GM19438 (cell line): ENCODE measurements at regions not wholly inside any gene's neighbourhood (a gene's known extent, or its start where the extent isn't known, plus 50 kb on each side); places are given as distances from the start of the nearest gene placed in this dataset.
"Not testable (repeated sequence)": the region's sequence is repeated elsewhere in the genome, so short reads cannot be mapped to it uniquely, and the experiment has no call there.

Experiments
- ATAC-seq: cut with Tn5 transposase; IDR thresholded peaks from one replicate; pipeline ENCODE4 v1.9.1; 2021; ENCODE audit warnings: low read depth; ENCODE audit not compliant: unreplicated experiment

DNA sequence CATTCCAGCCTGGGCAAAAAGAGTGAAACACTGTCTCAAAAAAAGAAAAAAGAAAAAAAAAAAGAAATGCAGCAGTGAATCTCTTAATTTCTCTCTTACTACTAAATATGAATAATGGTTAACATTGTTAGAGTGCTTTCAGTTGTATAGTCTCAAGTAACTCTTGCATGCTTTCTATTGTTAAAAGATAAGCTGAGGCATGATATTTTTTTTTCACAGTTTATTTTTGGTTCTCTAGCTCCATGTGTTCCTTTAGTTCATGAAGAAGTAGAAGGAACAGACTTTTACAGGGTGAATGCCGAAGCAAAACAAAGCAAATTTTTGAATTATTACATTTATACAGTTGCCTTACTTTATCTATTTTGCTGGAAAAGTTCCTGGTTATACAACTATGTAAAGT is 1180.9 kb downstream of the OTOL1 start:
- ATAC-seq = no peak

DNA sequence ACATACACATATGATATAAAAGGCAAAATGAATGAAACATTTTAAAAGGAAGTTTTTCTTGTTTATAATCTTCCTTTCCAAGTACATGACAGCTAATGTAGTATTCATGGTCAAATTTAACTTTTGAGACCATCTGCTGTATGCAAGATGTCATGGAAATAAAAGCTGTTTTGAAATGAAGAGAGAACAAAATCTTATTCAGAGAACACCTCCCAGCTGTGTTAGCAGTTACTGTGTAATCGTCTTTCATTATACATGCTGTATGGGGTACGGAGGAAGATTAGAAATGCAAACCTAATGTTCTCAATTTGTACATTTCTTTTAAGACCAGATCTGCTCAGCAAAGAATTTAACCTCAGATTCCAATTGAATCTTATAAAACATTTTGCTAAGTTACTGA is 1182.3 kb downstream of the OTOL1 start:
- ATAC-seq = no peak

DNA sequence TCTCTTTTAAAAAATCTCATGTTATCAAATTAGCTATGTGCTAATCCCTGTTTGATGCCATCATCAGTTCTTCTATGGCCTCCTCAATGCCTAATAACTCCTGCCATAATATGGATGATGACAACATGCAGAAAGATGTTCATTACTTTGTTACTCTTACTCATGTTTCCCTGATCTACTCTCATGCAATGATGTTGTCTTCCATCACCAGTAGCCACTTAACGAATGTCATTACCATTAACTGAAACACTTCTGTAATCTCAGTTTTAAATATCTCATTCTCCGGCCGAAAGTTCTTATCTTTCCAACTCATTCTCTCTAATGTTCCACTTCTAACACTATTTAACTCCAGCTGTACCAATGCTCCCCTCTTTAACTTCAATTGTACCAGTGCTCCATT is 1187.7 kb downstream of the OTOL1 start:
- ATAC-seq = no peak

DNA sequence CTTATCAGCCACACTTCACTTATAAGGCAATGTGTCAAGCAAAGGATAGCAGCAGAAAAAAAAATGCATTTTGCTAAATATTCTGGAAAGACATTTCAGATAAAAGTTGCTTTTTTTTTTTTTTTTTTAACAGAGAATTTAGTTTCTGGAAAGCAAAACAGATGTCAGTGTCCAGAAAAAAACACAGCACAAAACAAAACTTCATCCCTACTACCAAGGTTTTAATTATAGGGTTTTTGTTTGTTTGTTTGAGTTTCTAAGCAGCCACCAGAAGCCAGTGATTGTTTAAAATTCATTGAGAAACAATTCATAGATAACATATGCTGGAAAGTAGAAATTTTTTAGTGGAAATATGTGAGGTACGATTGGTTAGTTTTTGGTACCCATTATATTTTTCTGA is 1202.7 kb downstream of the OTOL1 start:
- ATAC-seq = no peak

DNA sequence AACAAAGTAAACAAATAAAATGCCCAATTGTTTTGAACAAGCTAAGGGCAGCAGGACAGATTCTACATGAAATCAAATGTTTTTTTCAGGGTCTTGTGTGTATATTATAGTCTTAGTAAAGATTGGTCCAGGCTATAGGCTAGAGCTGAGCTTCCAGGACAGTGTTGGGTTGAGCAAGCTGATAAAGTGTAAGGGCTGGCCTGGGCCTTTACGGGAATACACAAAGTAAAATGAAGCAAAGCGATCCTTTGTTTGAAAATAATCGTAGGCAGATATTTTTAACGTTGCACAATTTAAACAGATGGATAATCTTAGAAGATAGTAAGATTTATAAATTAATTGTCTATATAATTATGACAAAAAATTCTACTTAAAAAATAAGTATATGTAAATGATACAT is 1204.6 kb downstream of the OTOL1 start:
- no peak for ATAC-seq

DNA sequence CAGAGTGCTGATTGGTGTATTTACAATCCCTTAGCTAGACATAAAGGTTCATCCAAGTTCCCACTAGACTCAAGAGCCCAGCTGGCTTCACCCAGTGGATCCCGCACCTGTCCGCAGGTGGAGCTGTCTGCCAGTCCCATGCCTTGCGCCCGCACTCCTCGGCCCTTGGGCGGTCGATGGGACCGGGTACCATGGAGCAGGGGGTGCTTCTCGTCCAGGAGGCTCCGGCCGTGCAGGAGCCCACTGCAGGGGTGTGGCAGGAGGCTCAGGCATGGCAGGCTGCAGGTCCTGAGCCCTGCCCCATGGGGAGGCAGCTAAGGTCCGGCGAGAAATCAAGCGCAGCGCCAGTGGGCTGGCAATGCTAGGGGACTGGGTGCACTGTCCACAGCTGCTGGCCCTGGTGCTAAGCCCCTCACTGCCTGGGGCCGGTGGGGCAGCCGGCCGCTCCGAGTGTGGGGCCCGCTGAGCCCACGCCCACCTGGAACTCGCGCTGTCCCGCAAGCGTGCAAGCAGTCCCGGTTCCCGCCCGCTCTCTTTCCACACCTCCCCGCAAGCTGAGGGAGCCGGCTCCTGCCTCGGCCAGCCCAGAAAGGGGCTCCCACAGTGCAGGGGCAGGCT is 1206.3 kb downstream of the OTOL1 start:
- ATAC-seq = no peak

DNA sequence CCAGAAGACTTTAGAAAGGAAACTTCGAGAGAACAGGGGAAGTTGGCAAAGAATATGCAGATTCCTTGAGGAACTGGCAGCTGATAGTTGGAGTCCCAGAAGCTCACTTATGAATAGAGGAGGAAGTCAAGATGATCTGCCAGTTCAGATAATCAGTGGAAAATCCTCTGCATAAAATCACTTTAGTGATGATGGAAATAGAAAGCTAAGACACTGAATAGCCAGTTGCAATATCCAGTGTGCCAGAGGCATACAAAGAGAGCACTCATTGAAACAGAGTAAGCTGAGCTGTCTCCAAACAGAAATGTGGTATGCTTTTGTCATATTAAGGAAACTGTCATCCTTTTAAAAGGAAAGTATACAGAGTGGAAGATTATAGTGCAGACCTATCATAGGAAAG is 1207.6 kb downstream of the OTOL1 start:
- ATAC-seq = no peak

DNA sequence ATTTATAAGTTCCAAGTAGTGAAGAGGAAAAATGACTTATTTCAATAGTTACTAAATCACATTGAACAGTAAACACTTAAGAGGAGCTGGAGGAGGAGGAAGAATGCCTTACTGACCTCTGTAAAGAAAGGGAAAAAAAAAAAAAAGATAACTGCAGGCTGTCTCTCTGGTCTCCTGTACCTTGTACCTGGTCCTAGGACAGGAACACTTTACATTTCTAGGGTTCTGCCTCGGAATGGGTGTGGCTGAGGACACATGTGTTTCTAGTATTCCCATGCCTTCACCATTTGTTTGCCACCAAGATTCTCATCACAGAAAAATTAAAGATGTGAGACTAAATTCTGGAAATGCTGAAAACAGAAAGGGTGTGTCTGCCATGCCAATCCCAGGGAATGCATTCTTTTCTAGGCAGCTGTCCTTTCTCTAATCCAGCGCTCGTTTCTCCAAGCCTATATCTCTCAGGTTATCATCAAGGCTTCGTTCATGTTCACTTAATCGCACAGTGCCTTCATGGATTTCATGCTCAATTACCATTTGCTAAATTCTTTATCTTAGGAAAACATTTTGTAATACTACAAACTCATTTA is 1208.3 kb downstream of the OTOL1 start:
- no peak for ATAC-seq

DNA sequence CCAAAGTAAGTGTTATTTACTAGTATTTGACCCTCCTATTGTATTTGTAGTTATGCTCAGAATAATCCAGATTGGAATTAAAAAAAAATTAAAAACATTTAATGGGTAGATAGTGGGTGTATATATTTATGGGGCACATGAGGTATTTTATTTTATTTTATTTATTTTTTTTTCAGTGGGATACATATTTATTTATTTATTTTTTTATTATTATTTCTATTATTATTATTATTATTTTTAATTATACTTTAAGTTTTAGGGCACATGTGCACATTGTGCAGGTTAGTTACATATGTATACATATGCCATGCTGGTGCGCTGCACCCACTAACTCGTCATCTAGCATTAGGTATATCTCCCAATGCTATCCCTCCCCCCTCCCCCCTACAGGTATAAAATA is 1211.8 kb downstream of the OTOL1 start:
- not testable (repeated sequence) for ATAC-seq

DNA sequence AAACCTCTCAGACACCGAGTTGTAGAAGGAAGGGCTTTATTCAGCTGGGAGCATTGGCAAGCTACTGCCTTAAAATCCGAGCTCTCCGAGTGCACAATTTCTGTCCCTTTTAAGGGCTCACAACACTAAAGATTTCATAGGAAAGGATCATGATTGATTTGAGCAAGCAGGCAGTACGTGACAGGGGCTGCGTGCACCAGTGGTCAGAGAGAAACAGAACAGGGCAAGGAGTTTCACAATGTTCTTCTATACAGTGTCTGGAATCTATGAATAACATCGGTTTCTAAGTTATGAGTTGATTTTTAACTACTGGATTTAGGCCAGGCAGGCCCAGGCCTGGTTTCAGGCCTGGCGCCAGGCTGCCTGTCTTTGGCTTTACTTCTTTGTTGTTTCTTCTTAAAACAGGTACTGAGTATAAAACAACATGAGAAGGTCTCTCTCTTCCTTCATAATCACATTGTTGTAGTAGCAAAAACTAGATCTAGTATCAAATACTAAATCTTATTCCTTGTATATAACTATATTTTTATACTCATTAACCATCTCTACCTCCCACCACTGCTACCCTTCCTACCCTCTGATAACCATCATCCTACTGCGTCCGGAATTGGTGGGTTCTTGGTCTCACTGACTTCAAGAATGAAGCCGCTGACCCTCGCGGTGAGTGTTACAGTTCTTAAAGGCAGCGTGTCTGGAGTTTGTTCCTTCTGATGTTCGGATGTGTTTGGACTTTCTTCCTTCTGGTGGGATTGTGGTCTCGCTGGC is 1212.5 kb downstream of the OTOL1 start:
- ATAC-seq = not testable (repeated sequence)

DNA sequence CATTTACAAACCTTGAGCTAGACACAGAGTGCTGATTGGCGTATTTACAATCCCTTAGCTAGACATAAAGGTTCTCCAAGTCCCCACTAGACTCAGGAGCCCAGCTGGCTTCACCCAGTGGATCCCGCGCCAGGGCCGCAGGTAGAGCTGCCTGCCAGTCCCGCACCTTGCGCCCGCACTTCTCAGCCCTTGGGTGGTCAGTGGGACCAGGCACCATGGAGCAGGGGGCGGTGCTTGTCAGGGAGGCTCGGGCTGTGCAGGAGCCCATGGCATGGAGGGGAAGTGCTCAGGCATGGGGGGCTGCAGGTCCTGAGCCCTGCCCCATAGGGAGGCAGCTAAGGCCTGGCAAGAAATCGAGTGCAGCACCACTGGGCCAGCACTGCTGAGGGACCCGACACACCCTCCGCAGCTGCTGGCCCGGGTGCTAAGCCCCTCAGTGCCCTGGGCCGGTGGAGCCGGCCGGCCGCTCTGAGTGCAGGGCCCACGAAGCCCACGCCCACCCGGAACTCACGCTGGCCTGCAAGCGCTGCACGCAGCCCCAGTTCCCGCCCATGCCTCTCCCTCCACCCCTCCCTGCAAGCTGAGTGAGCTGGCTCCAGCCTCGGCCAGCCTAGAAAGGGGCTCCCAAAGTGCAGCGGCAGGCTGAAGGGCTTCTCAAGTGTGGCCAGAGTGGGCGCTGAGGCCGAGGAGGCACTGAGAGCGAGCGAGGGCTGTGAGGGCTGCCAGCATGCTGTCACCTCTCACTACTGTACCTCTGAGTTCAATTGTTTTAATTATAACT is 1213.9 kb downstream of the OTOL1 start:
- ATAC-seq = no peak

DNA sequence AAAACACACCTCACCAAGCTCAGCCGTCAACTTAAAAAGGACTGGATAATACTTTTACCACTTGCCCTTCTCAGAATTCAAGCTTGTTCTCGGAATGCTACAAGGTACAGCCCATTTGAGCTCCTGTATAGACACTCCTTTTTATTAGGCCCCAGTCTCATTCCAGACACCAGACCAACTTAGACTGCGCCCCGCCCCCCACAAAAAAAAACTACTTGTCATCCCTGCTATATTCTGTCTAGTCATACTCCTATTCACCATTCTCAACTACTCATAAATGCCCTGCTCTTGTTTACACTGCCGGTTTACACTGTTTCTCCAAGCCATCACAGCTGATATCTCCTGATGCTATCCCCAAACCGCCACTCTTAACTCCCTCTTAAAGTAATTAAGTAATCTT is 1220.5 kb downstream of the OTOL1 start:
- not testable (repeated sequence) for ATAC-seq

DNA sequence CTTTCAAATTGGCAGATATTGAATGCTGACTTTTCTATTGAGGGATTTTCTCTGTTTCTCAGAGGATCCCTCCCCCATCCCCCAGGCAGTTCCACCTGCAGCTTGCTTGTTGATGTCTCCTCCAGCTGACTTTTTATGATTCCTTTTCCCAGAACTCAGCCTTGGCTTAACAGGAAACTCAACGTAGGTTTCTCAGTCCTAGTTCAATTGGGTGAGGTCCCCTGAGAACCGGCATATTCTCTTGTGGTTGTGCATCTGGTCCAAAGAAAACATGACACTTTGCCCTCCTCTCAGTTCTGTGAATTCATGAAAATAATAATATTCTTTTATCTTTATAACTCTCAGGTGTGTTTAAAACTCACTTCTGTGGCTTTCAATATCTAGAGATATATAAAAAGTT is 1222.1 kb downstream of the OTOL1 start:
- no peak for ATAC-seq

DNA sequence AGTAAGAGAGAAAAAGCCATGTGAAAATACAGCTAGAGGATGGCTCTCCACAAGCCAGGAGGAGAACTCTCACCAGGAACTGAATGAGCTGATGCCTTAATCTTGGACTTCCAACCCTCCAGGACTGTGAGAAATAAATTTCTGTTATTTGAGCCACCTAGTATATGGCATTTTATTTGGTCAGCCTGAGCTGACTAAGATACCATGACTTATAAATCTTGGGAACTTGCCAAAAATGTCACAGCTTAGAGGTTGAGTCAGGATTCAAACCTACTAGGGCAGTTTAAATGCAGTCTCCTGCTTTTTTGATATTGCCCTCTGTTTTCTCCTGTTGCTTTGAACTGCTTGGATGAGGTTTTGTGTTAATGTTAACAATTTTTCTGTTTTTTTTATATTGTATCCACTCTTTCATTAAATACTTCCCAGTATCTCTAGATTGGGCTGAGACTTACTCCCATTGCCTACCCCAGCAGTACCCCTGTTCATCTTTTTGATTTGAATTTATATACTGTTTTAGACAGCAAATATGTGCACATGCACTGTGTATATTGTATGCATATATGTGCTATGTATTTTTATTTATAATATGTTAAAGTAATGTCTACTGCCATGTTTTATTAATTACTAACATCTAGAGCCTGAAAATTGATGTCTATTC is 1223.2 kb downstream of the OTOL1 start:
- no peak for ATAC-seq

DNA sequence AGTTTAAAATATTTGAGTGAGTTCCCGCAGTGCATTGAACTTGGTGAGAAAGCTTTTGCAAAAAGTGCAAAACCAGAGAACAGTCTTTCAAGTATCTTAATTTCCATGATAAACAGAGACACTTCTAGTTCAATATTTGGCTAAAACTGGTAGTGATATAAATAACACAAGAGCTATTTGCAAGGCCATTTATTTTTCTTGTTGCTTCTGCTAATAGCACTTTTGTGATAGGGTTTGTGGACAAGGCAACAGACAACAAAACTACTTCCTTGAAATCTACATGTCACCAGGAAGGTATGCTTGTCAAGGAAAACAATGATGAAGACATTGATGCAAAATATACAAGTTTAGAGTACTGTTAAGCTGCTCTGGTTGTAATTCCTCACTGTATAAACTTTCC is 1225.1 kb downstream of the OTOL1 start:
- ATAC-seq = no peak

DNA sequence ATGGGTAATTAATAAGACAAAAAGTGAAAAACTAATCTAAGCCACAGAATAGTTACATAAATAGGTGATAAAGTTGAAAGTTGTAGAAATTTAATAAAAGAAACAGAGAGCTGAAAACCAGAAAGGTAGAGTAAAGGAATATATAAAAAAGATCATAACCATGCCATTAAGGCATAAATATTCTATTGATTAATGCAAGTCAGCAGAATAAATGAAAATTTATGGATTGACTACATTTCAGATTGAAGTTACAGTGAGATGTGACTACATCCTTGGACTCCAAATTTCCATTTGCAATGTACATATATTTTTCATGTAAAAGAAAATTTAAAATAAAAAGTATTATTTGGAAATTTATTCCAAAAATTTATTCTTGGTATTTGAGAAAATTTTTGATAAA is 1225.7 kb downstream of the OTOL1 start:
- ATAC-seq = no peak

DNA sequence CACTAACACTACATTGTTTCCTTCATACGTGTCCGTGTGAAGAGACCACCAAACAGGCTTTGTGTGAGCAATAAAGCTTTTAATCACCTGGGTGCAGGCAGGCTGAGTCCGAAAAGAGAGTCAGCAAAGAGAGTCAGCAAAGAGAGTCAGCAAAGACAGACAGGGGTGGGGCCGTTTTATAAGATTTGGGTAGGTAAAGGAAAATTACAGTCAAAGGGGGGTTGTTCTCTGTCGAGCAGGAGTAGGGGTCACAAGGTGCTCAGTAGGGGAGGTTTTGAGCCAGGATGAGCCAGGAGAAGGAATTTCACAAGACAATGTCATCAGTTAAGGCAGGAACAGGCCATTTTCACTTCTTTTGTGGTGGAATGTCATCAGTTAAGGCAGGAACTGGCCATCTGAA is 1226.2 kb downstream of the OTOL1 start:
- not testable (repeated sequence) for ATAC-seq

DNA sequence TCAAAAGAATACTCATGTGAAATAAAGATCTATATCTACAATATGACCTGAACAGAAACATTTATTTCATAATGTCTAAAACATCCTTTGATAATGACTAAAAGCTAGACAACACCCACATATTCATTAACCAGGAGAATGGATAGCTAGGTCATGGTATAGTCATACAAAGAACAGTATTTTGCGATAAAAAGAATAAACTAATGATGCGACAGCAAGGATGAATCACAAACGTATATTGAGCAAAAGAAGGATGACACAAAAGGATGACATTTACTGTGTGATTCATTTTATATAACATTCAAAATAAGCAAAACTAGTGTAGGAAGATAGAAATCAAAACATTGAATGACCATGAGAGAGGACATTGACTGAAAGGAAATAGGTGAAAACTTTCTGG is 1233.1 kb downstream of the OTOL1 start:
- ATAC-seq = no peak

DNA sequence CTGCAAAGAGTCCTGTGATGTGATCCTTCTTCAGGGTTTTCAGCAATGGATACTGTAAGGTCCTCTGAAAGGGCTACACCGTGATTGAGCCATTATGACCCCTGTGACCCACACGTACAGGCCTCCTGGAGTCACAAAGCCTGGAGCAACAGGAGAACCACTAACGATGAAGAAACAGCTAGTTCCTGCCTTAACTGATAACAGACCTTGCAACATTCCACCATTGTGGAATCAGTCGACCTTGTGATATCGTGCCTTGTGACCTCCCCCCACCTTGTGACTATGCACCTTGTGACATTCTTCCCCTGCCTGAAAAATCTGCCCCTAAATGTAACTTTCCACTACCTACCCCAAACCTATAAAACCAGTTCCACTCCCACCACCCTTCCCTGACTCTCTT is 1235.4 kb downstream of the OTOL1 start:
- ATAC-seq = not testable (repeated sequence)

DNA sequence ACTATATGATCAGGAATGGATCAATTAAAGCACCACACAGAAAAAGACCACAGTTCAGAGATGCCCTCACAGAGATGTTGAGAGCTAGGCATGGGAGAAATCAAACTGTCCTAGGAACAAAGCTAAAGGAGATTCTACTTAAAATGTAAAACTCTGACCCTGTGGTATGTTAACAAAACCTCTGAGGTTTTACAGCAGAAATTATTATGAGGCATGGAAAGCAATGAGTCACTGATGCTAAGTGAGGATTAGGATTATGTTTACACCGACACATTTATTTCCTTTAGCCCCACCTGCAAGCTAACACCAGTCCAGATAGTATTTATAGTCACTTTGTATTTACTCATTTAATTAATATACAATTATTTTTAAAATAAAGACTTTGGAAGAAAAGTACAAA is 1242.2 kb downstream of the OTOL1 start:
- ATAC-seq = no peak
